GM12878 (cell line): ENCODE measurements at regions not wholly inside any gene's neighbourhood (a gene's known extent, or its start where the extent isn't known, plus 50 kb on each side); places are given as distances from the start of the nearest gene placed in this dataset.

Experiments used
- ATAC-seq: fragments of 200-7000 bp; cut with Tn5 transposase; 3 replicates; pipeline ENCODE4 v1.9.1; 2020; ENCODE audit warnings: mild to moderate bottlenecking, moderate library complexity
- BruUV-seq: library from RNA; stranded (reverse); fragments of 400-500 nt; replicated peaks from 2 replicates; lab custom pipeline; 2021; lab: Mats Ljungman, UMichigan
- CTCF ChIA-PET: fragments of 300-600 bp; sonication (Branson Sonifier 250); formaldehyde crosslinking; extraction: SDS; loops from one replicate; lab custom pipeline; 2021; ENCODE audit warnings: inconsistent platforms; lab: Yijun Ruan, JAX
- POLR2A ChIA-PET: fragments of 350-600 bp; formaldehyde crosslinking; extraction: SDS; loops from one replicate; lab custom pipeline; 2021; ENCODE audit warnings: inconsistent platforms; lab: Charles Lee
- RAD21 ChIA-PET: fragments of 300-600 bp; sonication (Branson Sonifier 250); formaldehyde crosslinking; loops from one replicate; lab custom pipeline; 2023; ENCODE audit warnings: antibody characterized with exemption; ENCODE audit not compliant: unreplicated experiment; lab: Charles Lee
- SMC1A ChIA-PET: fragments of 300-600 bp; sonication (Branson Sonifier 250); formaldehyde crosslinking; loops from one replicate; lab custom pipeline; 2023; ENCODE audit not compliant: unreplicated experiment, uncharacterized antibody; lab: Charles Lee
- DNase-seq: peaks from one replicate; pipeline ENCODE4 v3.0.0-alpha.2; 2011; ENCODE audit warnings: low read depth, low spot score
- FAIRE-seq: peaks from 3 replicates; lab custom pipeline; 2011; peaks lifted over from hg19 to GRCh38; lab: Jason Lieb, UNC
- H2AFZ ChIP-seq: 2 replicates; pipeline ENCODE4 v1.6.0; 2011; ENCODE audit warnings: low read depth, low read length, control low read depth; ENCODE audit not compliant: control insufficient read depth
- H3K27ac ChIP-seq: 2 replicates; pipeline ENCODE4 v1.5.1; 2011; ENCODE audit warnings: control low read depth; ENCODE audit not compliant: control insufficient read depth, insufficient read depth
- H3K27me3 ChIP-seq, 2 experiments: replicated peaks in 1 of 2; 2 replicates each; pipeline versions ENCODE4 v1.6.0 to v1.6.1; 2011; ENCODE audit warnings: low read length in 1 of 2; ENCODE audit not compliant: control insufficient read depth in 2 of 2, insufficient read depth in 2 of 2
- H3K36me3 ChIP-seq, 2 experiments: 2 replicates each; pipeline ENCODE4 v1.5.1; 2011; ENCODE audit warnings: low read length in 1 of 2; ENCODE audit not compliant: control insufficient read depth in 2 of 2, insufficient read depth in 2 of 2
- H3K4me1 ChIP-seq: 2 replicates; pipeline ENCODE4 v1.6.1; 2011; ENCODE audit warnings: mild to moderate bottlenecking, low read length, moderate library complexity, mixed read lengths; ENCODE audit not compliant: control insufficient read depth, insufficient read depth
- H3K4me2 ChIP-seq: 2 replicates; pipeline ENCODE4 v1.6.0; 2011; ENCODE audit warnings: control low read depth; ENCODE audit not compliant: control insufficient read depth, insufficient read depth
- H3K4me3 ChIP-seq: fragments of 200-600 bp; sonication (generic); 2 replicates; pipeline ENCODE4 v1.5.1; 2016
- H3K79me2 ChIP-seq: 2 replicates; pipeline ENCODE4 v1.6.0; 2011; ENCODE audit warnings: low read length; ENCODE audit not compliant: control insufficient read depth, insufficient read depth
- H3K9ac ChIP-seq: 2 replicates; pipeline ENCODE4 v1.8.0; 2011; ENCODE audit warnings: low read length, control low read depth, mixed read lengths; ENCODE audit not compliant: control insufficient read depth, insufficient read depth
- H3K9me3 ChIP-seq: replicated peaks from 3 replicates; pipeline ENCODE4 v1.5.1; 2011; ENCODE audit warnings: mild to moderate bottlenecking, low read length; ENCODE audit not compliant: control insufficient read depth, insufficient read depth
- H4K20me1 ChIP-seq: 2 replicates; pipeline ENCODE4 v1.6.0; 2011; ENCODE audit not compliant: control insufficient read depth, insufficient read depth
- ASH2L ChIP-seq: fragments of 300-600, 200-600 bp; sonication (generic); IDR thresholded peaks from 2 replicates; pipeline ENCODE4 v1.6.1; 2017; ENCODE audit warnings: low read depth, mild to moderate bottlenecking, borderline replicate concordance
- ESRRA ChIP-seq: IDR thresholded peaks from 2 replicates; pipeline ENCODE4 v1.6.1; 2012; ENCODE audit warnings: mild to moderate bottlenecking, low read length, improper control_type of control experiment
- IKZF2 ChIP-seq, 2 experiments: fragments of 450-650 bp; IDR thresholded peaks; 2 replicates each; pipeline ENCODE4 v1.6.1; 2017; ENCODE audit warnings: mild to moderate bottlenecking in 2 of 2, moderate library complexity in 2 of 2
- KDM1A ChIP-seq: fragments of 200-600 bp; sonication (generic); IDR thresholded peaks from 2 replicates; pipeline ENCODE4 v1.6.1; 2016; ENCODE audit warnings: borderline replicate concordance
- SMARCA5 ChIP-seq: fragments of 450-650 bp; IDR thresholded peaks from 2 replicates; pipeline ENCODE4 v1.6.1; 2017; ENCODE audit warnings: mild to moderate bottlenecking
- in situ Hi-C: fragments of 300-500 bp; cut with MboI; formaldehyde crosslinking; loops from 9 replicates; pipeline ENCODE4 v1.14.3; 2018; ENCODE audit warnings: mixed read lengths
- intact Hi-C: fragments of 100-400 bp; cut with micrococcal nuclease; formaldehyde crosslinking; loops from one replicate; pipeline ENCODE4 v1.14.2; 2022; ENCODE audit not compliant: unreplicated experiment
- TF ChIP-seq, protein P1 (sequence below): fragments of 150-350 bp; IDR thresholded peaks from 2 replicates; pipeline ENCODE4 v1.6.1; 2016; ENCODE audit warnings: low read depth, low read length
- TF ChIP-seq, protein P2 (sequence below): fragments of 150-350 bp; IDR thresholded peaks from 2 replicates; pipeline ENCODE4 v1.6.1; 2014; ENCODE audit warnings: mild to moderate bottlenecking, low read depth, low read length

GRCh38 chr7:42729053-42729765, 182.7 kb downstream of the C7orf25 start:
- in situ Hi-C loops = no loop called here

More at GRCh38 chr7:42729053-42729765, 182.7 kb downstream of the C7orf25 start:
- intact Hi-C loops = no loop called here
- no peaks in the 10 kb centered on the region for H3K27me3 ChIP-seq
- DNase-seq (no peak), FAIRE-seq (no peak), ATAC-seq (no peak)
- no TSS peak for BruUV-seq
- no peaks in the 10 kb centered on the region for H4K20me1 ChIP-seq
- H3K9ac ChIP-seq = no peak overlapping the region
- H3K27ac ChIP-seq = no peak overlapping the region
- H2AFZ ChIP-seq = no peak overlapping the region
- H3K9me3 ChIP-seq = no peaks in the 10 kb centered on the region
- ChIA-PET CTCF (interaction anchor here (1.2 kb wide), 1 partner anchor 16 kb away, joined by 4 read pairs; no protein-coding TSS in a partner anchor), RAD21 (no interaction called here), POLR2A (no interaction called here), SMC1A (no interaction called here)
- no peak overlapping the region for H3K4me3 ChIP-seq
- no peak overlapping the region for H3K4me2 ChIP-seq
- TF ChIP-seq ASH2L (no peak), IKZF2 (IDR thresholded peaks at IDR 0.05) (no peak), KDM1A (no peak), SMARCA5 (no peak), ESRRA (no peak)
- TF ChIP-seq, protein P1, sequence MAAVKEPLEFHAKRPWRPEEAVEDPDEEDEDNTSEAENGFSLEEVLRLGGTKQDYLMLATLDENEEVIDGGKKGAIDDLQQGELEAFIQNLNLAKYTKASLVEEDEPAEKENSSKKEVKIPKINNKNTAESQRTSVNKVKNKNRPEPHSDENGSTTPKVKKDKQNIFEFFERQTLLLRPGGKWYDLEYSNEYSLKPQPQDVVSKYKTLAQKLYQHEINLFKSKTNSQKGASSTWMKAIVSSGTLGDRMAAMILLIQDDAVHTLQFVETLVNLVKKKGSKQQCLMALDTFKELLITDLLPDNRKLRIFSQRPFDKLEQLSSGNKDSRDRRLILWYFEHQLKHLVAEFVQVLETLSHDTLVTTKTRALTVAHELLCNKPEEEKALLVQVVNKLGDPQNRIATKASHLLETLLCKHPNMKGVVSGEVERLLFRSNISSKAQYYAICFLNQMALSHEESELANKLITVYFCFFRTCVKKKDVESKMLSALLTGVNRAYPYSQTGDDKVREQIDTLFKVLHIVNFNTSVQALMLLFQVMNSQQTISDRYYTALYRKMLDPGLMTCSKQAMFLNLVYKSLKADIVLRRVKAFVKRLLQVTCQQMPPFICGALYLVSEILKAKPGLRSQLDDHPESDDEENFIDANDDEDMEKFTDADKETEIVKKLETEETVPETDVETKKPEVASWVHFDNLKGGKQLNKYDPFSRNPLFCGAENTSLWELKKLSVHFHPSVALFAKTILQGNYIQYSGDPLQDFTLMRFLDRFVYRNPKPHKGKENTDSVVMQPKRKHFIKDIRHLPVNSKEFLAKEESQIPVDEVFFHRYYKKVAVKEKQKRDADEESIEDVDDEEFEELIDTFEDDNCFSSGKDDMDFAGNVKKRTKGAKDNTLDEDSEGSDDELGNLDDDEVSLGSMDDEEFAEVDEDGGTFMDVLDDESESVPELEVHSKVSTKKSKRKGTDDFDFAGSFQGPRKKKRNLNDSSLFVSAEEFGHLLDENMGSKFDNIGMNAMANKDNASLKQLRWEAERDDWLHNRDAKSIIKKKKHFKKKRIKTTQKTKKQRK = no peak
- TF ChIP-seq, protein P2, sequence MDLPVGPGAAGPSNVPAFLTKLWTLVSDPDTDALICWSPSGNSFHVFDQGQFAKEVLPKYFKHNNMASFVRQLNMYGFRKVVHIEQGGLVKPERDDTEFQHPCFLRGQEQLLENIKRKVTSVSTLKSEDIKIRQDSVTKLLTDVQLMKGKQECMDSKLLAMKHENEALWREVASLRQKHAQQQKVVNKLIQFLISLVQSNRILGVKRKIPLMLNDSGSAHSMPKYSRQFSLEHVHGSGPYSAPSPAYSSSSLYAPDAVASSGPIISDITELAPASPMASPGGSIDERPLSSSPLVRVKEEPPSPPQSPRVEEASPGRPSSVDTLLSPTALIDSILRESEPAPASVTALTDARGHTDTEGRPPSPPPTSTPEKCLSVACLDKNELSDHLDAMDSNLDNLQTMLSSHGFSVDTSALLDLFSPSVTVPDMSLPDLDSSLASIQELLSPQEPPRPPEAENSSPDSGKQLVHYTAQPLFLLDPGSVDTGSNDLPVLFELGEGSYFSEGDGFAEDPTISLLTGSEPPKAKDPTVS = no peak
- H3K4me1 ChIP-seq = no peaks in the 10 kb centered on the region
- no peaks in the 10 kb centered on the region for H3K79me2 ChIP-seq
- no peaks in the 10 kb centered on the region for H3K36me3 ChIP-seq
